HepG2 (cell line): ENCODE measurements at regions not wholly inside any gene's neighbourhood (a gene's known extent, or its start where the extent isn't known, plus 50 kb on each side); places are given as distances from the start of the nearest gene placed in this dataset.

ENCODE experiments used
- BATF2 ChIP-seq: sonication (generic); formaldehyde crosslinking; IDR thresholded peaks from 2 replicates; pipeline ENCODE4 v1.8.0; 2022; ENCODE audit warnings: mild to moderate bottlenecking, missing genetic modification reagents, moderate library complexity
- BCL3 ChIP-seq: sonication (generic); formaldehyde crosslinking; IDR thresholded peaks from 2 replicates; pipeline ENCODE4 v1.5.1; 2020; ENCODE audit warnings: mild to moderate bottlenecking, missing genetic modification reagents, moderate library complexity
- HOMEZ ChIP-seq: IDR thresholded peaks from 2 replicates; pipeline ENCODE4 v1.6.1; 2016; ENCODE audit warnings: low read depth
- IRF9 ChIP-seq: sonication (generic); formaldehyde crosslinking; IDR thresholded peaks from 2 replicates; pipeline ENCODE4 v1.8.0; 2022; ENCODE audit warnings: missing genetic modification reagents, mild to moderate bottlenecking, borderline replicate concordance
- ISX ChIP-seq: sonication (generic); formaldehyde crosslinking; conservative IDR thresholded peaks from 2 replicates; pipeline ENCODE4 v1.5.0; 2020; ENCODE audit warnings: missing genetic modification reagents
- KLF15 ChIP-seq: sonication (generic); formaldehyde crosslinking; IDR thresholded peaks from 2 replicates; pipeline ENCODE4 v1.8.1; 2023; ENCODE audit warnings: borderline replicate concordance, mild to moderate bottlenecking, inconsistent platforms, missing genetic modification reagents, mixed read lengths
- KLF16 ChIP-seq, 2 experiments: sonication (generic) in 1 of 2; formaldehyde crosslinking in 1 of 2; IDR thresholded peaks; 2 replicates each; pipeline versions ENCODE4 v1.6.1 to v1.8.0; 2016 to 2023; ENCODE audit warnings: missing genetic modification reagents in 2 of 2, missing compliant biosample characterization in 1 of 2
- MEIS1 ChIP-seq: sonication (generic); formaldehyde crosslinking; IDR thresholded peaks from 2 replicates; pipeline ENCODE4 v1.9.0; 2021; ENCODE audit warnings: mild to moderate bottlenecking, missing genetic modification reagents, moderate library complexity, borderline replicate concordance
- MIXL1 ChIP-seq: IDR thresholded peaks from 2 replicates; pipeline ENCODE4 v1.6.1; 2016
- NFKBIZ ChIP-seq: IDR thresholded peaks from 2 replicates; pipeline ENCODE4 v1.6.1; 2018; ENCODE audit warnings: missing genetic modification reagents, missing compliant biosample characterization
- NR2F1 ChIP-seq, 2 experiments: fragments of 450-650 bp in 1 of 2; formaldehyde crosslinking in 1 of 2; IDR thresholded peaks; 2 replicates each; pipeline versions ENCODE4 v1.5.0 to v1.6.1; 2016 to 2020; ENCODE audit warnings: mild to moderate bottlenecking in 1 of 2, missing compliant biosample characterization in 1 of 2, missing genetic modification reagents in 1 of 2, moderate library complexity in 1 of 2
- RXRA ChIP-seq: sonication (generic); formaldehyde crosslinking; IDR thresholded peaks from 2 replicates; pipeline ENCODE4 v1.5.1; 2020; ENCODE audit warnings: missing genetic modification reagents
- SRSF4 ChIP-seq: fragments of 200-400 bp; formaldehyde crosslinking; IDR thresholded peaks from one replicate; pipeline ENCODE4 v1.6.1; 2018; ENCODE audit warnings: mild to moderate bottlenecking, low read depth, low read length, moderate library complexity; ENCODE audit not compliant: poor library complexity, severe bottlenecking
- TEAD2 ChIP-seq: sonication (generic); formaldehyde crosslinking; IDR thresholded peaks from 2 replicates; pipeline ENCODE4 v1.9.0; 2021; ENCODE audit warnings: missing genetic modification reagents
- ZKSCAN5 ChIP-seq: sonication (generic); formaldehyde crosslinking; IDR thresholded peaks from 2 replicates; pipeline ENCODE4 v1.5.1; 2020; ENCODE audit warnings: mild to moderate bottlenecking, missing genetic modification reagents
- ZNF576 ChIP-seq: sonication (generic); formaldehyde crosslinking; IDR thresholded peaks from 2 replicates; pipeline ENCODE4 v1.4.0; 2020; ENCODE audit warnings: mild to moderate bottlenecking, missing genetic modification reagents
- ZNF660 ChIP-seq: sonication (generic); formaldehyde crosslinking; IDR thresholded peaks from 2 replicates; pipeline ENCODE4 v1.5.1; 2020; ENCODE audit warnings: mild to moderate bottlenecking, low read depth, missing genetic modification reagents, borderline replicate concordance
- TF ChIP-seq, protein P1 (sequence below): sonication (generic); formaldehyde crosslinking; IDR thresholded peaks from 2 replicates; pipeline ENCODE4 v1.5.0; 2020; ENCODE audit warnings: mild to moderate bottlenecking, missing genetic modification reagents
- TF ChIP-seq, protein P2 (sequence below): sonication (generic); formaldehyde crosslinking; IDR thresholded peaks from 2 replicates; pipeline ENCODE4 v1.8.0; 2022; ENCODE audit warnings: missing genetic modification reagents, mild to moderate bottlenecking, moderate library complexity, borderline replicate concordance

DNA sequence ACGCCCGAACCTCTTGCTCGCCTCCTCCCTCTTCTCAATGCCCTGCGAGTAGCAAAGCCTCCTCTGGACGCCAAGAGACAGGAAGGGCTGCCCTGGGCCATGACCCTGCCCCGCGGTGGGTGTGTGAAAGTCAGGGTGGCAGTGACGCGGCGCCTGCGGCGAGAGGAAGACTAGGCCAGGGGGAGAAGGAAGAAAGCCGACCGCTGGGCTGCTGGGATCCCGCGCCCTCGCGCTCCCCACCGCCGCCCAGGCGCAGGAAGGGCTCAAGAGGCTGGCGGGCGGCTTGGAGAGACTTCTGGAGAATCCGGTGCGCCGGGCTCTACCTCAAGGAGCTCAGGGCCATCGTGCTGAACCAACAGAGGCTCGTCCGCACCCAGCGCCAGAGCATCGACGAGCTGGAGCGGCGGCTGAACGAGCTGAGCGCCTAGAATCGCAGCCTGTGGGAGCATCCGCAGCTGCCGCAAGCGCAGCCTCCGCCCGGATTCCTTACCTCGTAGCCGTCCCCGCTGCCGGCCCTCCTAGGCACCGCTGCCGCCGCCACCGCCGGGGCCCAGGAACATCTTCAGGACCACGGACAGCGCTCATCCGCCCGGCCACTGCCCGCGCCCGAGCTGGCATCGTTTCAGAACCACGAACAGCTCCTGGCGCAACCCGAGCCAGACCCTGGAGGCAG lies 105.0 kb upstream of the PRB2 start (continued):
- TF ChIP-seq ZNF576 (CRISPR knock-in tag) (no peak), ZNF660 (CRISPR knock-in tag) (peak; percentile 98), BATF2 (CRISPR knock-in tag) (peak; percentile 98), ISX (peak; percentile 99), KLF16 (CRISPR knock-in tag; IDR thresholded peaks at IDR 0.05) (peak; percentile 91 to 99; a peak in 3 of 4 replicates), HOMEZ (CRISPR knock-in tag) (peak; percentile 80), TEAD2 (CRISPR knock-in tag) (peak; percentile 98), RXRA (CRISPR knock-in tag) (peak; percentile 71; the same call in 1 of the 2 replicates), NR2F1 (CRISPR knock-in tag; IDR thresholded peaks at IDR 0.05) (0 out of 4 replicates have a peak, but pooled peaks of 1 of the 2 experiments have one; percentile 21), ZKSCAN5 (CRISPR knock-in tag) (peak; percentile 84), BCL3 (CRISPR knock-in tag) (peak; percentile 98), KLF15 (peak; percentile 98), NFKBIZ (CRISPR knock-in tag) (peak; percentile 97), SRSF4 (no peak), IRF9 (CRISPR knock-in tag) (peak; percentile 99), MEIS1 (CRISPR knock-in tag) (peak; percentile 46; the same call in 1 of the 2 replicates), MIXL1 (CRISPR knock-in tag) (peak; percentile 90)
- TF ChIP-seq, protein P1, sequence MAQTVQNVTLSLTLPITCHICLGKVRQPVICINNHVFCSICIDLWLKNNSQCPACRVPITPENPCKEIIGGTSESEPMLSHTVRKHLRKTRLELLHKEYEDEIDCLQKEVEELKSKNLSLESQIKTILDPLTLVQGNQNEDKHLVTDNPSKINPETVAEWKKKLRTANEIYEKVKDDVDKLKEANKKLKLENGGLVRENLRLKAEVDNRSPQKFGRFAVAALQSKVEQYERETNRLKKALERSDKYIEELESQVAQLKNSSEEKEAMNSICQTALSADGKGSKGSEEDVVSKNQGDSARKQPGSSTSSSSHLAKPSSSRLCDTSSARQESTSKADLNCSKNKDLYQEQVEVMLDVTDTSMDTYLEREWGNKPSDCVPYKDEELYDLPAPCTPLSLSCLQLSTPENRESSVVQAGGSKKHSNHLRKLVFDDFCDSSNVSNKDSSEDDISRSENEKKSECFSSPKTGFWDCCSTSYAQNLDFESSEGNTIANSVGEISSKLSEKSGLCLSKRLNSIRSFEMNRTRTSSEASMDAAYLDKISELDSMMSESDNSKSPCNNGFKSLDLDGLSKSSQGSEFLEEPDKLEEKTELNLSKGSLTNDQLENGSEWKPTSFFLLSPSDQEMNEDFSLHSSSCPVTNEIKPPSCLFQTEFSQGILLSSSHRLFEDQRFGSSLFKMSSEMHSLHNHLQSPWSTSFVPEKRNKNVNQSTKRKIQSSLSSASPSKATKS (CRISPR knock-in tag), result peak; percentile 90; the same call in 1 of the 2 replicates
- TF ChIP-seq, protein P2, sequence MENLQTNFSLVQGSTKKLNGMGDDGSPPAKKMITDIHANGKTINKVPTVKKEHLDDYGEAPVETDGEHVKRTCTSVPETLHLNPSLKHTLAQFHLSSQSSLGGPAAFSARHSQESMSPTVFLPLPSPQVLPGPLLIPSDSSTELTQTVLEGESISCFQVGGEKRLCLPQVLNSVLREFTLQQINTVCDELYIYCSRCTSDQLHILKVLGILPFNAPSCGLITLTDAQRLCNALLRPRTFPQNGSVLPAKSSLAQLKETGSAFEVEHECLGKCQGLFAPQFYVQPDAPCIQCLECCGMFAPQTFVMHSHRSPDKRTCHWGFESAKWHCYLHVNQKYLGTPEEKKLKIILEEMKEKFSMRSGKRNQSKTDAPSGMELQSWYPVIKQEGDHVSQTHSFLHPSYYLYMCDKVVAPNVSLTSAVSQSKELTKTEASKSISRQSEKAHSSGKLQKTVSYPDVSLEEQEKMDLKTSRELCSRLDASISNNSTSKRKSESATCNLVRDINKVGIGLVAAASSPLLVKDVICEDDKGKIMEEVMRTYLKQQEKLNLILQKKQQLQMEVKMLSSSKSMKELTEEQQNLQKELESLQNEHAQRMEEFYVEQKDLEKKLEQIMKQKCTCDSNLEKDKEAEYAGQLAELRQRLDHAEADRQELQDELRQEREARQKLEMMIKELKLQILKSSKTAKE (CRISPR knock-in tag), result peak; percentile 82
